NCI-H1048 (cell line): ENCODE measurements at regions not wholly inside any gene's neighbourhood (a gene's known extent, or its start where the extent isn't known, plus 50 kb on each side); places are given as distances from the start of the nearest gene placed in this dataset.

Source experiments
- DNase-seq: peaks from one replicate; lab custom pipeline; 2025; lab: John Stamatoyannopoulos, UW

DNA sequence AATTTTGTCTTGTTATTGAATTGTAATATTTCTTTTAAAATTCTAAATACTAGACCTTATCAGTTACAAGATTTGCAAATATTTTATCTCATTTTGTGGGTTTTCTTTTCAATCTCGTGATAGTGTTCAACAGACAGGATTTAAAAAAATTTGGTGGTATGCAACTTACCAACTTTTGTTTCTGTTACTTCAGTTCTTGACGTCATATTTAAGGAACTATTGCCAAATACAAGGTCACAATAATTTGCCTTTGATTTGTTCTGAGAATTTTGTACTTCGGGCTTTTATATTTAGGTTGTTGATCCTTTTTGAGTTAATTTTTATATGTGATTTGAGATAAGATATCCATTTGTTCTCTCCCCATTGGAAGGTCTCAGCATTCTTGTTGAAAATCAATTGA lies 876.6 kb downstream of the DCDC2C start:
- no peak for DNase-seq

GRCh38 chr2:4585057-4585635 lies 881.8 kb downstream of the DCDC2C start:
- no peak for DNase-seq

- DNase-seq, result no peak
Measured at GRCh38 chr2:4588606-4589005, 885.2 kb downstream of the DCDC2C start.

DNA sequence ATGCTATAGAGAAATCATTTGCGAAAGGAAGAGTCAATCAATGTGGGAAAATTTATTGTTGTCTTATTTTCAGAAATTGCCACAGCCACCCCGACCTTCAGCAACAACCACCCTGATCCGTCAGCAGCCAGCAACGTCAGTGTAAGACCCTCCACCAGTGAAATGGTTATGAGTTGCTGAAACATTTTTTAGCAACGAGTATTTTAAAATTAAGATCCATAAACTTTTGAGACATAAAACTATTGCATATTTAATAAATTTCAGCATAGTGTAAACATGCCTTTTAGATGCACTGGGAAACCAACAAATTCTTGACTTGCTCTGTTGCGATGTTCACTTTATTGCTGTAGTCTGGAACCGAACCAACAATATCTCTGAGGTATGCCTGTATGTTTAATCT lies 887.9 kb downstream of the DCDC2C start:
- no peak for DNase-seq

GRCh38 chr2:4597400-4597799 lies 894.0 kb downstream of the DCDC2C start:
- DNase-seq, result no peak

DNA sequence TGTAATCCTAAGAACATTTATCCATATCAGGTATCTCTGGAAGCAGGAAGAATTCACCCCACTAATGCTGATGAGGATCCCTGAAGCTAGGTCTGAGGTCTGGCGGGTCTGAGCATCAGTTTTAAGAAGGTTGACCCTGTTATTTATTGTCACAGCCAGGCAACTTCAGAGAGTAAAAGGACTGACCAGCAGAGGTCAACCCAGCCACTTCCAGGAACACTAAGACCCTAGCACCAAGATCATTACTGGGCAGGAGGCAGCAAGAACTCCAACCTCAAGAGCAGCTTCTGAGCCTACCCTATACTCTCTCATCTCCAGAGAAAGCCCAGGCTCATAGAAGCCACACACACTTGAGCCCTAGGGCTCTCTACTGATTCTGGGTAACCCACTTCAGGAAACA lies 901.4 kb downstream of the DCDC2C start:
- no peak for DNase-seq

DNA sequence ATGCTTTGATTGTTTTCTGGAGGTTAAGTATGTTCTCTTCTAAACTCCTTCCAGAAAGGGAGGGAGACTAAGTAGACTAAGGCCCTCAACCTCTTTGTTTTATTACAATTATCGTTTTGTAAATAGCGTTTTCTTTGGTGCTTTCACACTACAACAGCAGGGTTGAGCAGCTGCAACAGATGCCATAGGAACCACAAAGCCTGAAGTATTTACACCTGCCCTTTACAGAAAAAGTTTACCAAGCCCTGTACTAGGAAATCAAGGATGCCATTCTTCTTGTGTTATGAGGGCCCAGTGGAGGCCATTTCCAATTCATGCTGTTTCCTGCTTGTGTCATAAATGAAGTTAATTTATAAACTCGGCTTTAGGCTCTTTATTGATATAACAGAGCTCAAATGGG lies 914.8 kb downstream of the DCDC2C start:
- no peak for DNase-seq

GRCh38 chr2:4618630-4619228 lies 915.4 kb downstream of the DCDC2C start:
- no peak for DNase-seq

GRCh38 chr2:4628998-4629501 lies 925.7 kb downstream of the DCDC2C start:
- DNase-seq, result no peak

GRCh38 chr2:4635289-4635688 lies 931.9 kb downstream of the DCDC2C start:
- no peak for DNase-seq

GRCh38 chr2:4653991-4654390 lies 950.6 kb downstream of the DCDC2C start:
- no peak for DNase-seq

GRCh38 chr2:4656326-4656725 lies 953.0 kb downstream of the DCDC2C start:
- DNase-seq, result no peak

- DNase-seq, result no peak
Measured at GRCh38 chr2:4662161-4662779, 958.9 kb downstream of the DCDC2C start.

DNA sequence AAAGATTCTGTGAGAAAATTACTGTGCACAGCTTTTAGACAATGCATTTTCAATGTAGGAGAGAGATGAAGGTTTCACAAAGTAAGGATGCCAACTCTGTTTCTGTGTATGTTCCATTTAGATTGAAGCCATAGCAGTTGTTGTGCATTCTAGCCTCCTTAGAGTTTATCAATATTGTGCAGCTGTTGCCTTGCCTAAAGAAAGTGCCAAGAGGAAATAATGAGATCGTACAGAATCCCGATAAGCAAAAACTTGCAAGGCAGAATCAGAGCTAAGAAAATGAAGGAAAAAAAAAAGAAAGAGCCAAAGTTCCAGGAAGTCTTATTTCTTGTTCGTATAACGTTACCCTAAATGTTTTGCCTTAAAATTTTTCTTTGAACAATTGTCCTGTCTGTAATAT lies 965.0 kb downstream of the DCDC2C start:
- DNase-seq, result no peak

DNA sequence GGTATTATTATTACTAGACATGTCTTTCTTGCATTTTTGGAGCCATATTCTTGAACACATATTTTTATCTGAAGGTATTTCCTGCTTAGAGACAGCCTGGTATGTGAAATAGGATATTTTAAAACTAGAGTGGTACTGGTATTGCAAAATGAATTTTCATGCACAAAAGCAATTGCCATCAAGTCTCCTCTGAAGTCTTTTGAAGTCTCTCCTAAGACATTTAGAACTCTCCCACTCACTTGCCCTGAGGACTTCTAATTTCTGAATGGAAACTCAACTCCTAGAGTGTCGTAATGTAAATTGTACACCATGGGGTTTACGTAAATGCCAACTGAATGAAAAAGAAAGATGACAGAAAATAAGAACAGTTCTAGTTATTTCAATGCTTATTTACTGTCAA lies 967.0 kb downstream of the DCDC2C start:
- DNase-seq, result no peak

DNA sequence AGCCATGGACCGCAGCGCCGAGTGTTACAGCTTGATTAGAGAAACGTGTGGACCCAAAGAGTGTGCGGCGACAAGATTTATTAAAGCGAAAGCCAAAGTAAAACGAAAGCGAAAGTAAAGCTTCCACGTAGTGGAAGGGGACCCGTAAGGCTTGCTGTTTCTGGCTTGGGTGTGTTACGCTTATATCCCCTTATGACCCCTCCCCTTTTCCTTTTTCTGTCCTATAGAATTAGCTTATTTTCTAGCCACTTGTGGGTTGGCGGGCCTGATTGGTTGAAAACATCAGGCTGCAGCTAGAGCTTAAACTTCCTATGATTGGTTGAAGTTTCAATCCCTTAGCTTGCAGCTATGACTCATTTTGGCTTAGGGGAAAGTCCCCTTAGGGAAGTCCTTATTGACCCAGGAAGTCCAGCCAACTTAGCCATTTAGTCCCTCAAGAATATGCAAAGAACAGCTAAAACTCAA lies 969.7 kb downstream of the DCDC2C start:
- peak; percentile 45 for DNase-seq

DNA sequence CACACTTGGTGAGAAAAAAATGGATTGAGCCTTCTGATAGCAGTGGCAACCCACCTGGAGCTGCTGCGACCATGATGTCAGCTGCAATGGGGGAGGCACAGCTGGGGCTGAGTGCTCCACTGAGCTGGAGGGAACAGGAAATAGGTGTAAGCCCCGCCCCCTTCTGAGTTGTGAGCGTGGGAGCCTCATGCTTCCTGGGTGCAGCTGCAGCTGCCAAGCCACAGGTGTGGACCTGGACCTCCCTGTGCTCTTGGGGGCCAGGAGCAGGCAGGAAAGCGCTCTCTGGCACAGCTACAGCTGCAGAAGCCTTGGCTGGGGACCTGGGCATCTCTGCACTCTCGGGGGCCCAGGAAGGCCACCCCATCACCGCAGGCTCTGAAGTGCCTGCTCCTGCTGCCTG lies 970.6 kb downstream of the DCDC2C start:
- no peak for DNase-seq

DNA sequence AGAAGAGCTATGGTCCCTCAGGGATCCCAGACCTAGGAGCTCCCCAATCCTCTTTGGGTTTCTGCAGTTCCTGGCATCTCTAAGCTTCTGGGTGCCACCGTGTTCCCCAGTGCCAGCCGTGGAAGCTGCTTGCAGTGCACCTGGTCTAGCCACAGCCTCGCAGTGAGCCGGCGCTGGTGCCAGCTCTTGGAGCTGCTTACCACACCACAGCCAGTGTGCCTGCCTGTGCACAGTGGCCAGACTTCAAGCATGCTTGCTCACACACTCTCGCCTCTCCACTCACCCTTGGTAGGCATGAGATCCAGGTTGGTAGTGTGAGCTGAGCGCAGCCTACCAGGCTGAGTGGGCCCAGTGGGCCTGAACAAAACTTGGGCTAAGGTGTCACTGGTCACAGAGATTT lies 971.9 kb downstream of the DCDC2C start:
- DNase-seq, result no peak

DNA sequence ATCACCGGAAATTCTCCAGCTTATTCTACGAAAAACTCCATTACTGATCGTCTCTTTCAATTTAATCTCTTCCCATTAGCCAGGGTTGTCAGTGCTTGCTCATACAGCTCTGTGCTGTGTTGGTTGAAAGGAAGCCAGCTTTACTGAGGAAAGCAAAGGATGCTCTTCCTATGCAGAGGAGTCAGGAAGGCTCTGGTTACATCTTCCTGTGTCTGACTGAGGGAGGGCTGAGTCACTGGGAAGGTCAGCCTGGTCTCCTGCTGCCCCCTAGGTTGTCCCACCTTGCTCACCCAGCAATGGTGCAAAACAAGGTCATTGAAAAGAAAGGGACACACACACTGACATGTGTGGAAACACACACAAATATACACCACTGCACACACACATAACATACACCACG lies 975.6 kb downstream of the DCDC2C start:
- DNase-seq, result no peak

- DNase-seq, result no peak
Measured at GRCh38 chr2:4679391-4679790, 976.0 kb downstream of the DCDC2C start.

- DNase-seq, result no peak
Measured at GRCh38 chr2:4684921-4685320, 981.5 kb downstream of the DCDC2C start.

GRCh38 chr2:4690913-4691312 lies 987.5 kb downstream of the DCDC2C start:
- no peak for DNase-seq

- no peak for DNase-seq
Measured at GRCh38 chr2:4693266-4693665, 989.9 kb downstream of the DCDC2C start.
